Testis (tissue), 2 donors: ENCODE measurements at regions not wholly inside any gene's neighbourhood (a gene's known extent, or its start where the extent isn't known, plus 50 kb on each side); places are given as distances from the start of the nearest gene placed in this dataset.
A peak's percentile ranks its signal among the peaks of the same experiment; 100 is the strongest.

Experiments used
- DNase-seq: peaks from one replicate; pipeline ENCODE4 v3.0.0-alpha.2; 2019
- H3K27ac ChIP-seq, 2 donors: fragments of 200-600 bp; sonication (generic); one replicate each; pipeline ENCODE4 v1.5.1; 2019
- H3K27me3 ChIP-seq: fragments of 200-600 bp; sonication (generic); one replicate; pipeline ENCODE4 v1.5.1; 2019
- H3K36me3 ChIP-seq: fragments of 200-600 bp; sonication (generic); one replicate; pipeline ENCODE4 v1.5.1; 2017; ENCODE audit warnings: low read depth; ENCODE audit errors: missing control alignments
- H3K4me1 ChIP-seq: fragments of 200-600 bp; sonication (generic); one replicate; pipeline ENCODE4 v1.5.1; 2019
- H3K4me3 ChIP-seq, 2 donors: fragments of 200-600 bp; sonication (generic); one replicate each; pipeline ENCODE4 v1.5.1; 2017 to 2019
- H3K9me3 ChIP-seq: fragments of 200-600 bp; sonication (generic); one replicate; pipeline ENCODE4 v1.5.1; 2017
- POLR2A ChIP-seq: fragments of 450-650 bp; IDR thresholded peaks from one replicate; pipeline ENCODE4 v1.6.1; 2017; ENCODE audit warnings: antibody characterized with exemption, mild to moderate bottlenecking, moderate library complexity
- WGBS, 2 donors: methylation state at CpG; one replicate each; pipeline ENCODE4 v1.1.5; 2018; 5-methylcytosine and 5-hydroxymethylcytosine counted together
- intact Hi-C: fragments of 100-400 bp; cut with DNase I; formaldehyde crosslinking; loops from one replicate; pipeline ENCODE4 v1.15.1; 2023; ENCODE audit warnings: low total_unique reads
- TF ChIP-seq, protein P1 (sequence below), 3 experiments: fragments of 450-650 bp in 2 of 3; fragments of 200-600 bp in 1 of 3; sonication (generic) in 1 of 3; IDR thresholded peaks; one replicate each; pipeline ENCODE4 v1.5.1; 2016 to 2019; ENCODE audit warnings: antibody characterized with exemption in 3 of 3, mild to moderate bottlenecking in 2 of 3, moderate library complexity in 1 of 3

DNA sequence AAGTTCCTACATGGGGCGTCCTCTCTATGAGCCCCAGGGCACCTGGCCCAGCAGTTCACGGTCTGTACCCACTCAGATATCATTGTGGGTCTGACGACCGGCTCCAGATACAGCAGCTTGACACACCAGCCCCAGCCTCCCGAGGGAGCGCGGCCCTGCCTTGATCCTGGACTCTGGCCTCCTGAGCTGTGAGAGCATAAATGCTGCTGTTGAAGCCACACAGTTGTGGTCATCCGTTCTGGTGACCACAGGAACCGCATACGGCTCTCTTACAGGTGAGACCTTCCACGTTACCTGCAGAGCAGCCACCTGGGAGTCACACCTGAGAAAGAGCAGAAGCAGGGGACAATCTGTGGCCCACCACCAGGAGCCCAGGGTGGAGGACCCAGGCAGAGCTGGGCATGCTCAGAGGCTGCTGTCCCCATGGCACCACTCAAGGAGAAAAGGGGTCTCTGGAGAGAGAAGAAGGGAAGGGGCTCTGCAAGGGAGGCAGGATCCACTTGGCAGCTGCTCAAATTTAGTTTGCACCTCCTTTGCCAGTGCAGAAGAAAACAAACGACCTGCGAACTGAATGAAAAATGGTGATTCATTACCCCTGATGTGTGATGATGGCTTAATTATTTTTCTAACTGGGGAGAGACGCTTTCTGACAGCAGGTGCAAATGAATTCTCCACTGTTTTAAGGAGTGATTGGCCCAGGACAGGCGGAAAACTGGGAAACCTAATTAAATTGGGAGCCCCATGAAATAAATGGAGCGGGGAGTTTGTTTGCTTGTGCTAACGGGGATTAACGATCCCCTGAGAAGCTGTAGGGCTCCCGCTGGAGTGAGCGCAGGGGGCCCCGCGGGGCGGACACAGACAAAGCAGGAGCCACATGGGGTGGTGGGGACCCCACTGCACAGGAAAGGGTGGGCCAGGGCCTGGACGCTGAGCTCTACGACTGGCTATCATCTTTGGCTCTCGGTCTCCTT lies 208.9 kb downstream of the RBFOX3 start:
- no peak overlapping the region for H3K4me3 ChIP-seq
- no peak overlapping the region for H3K27ac ChIP-seq
- 69 to 73% methylated on average over 21 to 26 of the region's 26 CpGs for WGBS, 2 donors
- intact Hi-C loops, result no loop called here
- no peaks in the 10 kb centered on the region for H3K4me1 ChIP-seq
- no peaks in the 10 kb centered on the region for H3K27me3 ChIP-seq
- H3K9me3 ChIP-seq, result no peaks in the 10 kb centered on the region
- TF ChIP-seq, protein P1, sequence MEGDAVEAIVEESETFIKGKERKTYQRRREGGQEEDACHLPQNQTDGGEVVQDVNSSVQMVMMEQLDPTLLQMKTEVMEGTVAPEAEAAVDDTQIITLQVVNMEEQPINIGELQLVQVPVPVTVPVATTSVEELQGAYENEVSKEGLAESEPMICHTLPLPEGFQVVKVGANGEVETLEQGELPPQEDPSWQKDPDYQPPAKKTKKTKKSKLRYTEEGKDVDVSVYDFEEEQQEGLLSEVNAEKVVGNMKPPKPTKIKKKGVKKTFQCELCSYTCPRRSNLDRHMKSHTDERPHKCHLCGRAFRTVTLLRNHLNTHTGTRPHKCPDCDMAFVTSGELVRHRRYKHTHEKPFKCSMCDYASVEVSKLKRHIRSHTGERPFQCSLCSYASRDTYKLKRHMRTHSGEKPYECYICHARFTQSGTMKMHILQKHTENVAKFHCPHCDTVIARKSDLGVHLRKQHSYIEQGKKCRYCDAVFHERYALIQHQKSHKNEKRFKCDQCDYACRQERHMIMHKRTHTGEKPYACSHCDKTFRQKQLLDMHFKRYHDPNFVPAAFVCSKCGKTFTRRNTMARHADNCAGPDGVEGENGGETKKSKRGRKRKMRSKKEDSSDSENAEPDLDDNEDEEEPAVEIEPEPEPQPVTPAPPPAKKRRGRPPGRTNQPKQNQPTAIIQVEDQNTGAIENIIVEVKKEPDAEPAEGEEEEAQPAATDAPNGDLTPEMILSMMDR (IDR thresholded peaks at IDR 0.05), result no peak
- no peak for TF ChIP-seq POLR2A
- H3K36me3 ChIP-seq, result no peaks in the 10 kb centered on the region
- no peak for DNase-seq

DNA sequence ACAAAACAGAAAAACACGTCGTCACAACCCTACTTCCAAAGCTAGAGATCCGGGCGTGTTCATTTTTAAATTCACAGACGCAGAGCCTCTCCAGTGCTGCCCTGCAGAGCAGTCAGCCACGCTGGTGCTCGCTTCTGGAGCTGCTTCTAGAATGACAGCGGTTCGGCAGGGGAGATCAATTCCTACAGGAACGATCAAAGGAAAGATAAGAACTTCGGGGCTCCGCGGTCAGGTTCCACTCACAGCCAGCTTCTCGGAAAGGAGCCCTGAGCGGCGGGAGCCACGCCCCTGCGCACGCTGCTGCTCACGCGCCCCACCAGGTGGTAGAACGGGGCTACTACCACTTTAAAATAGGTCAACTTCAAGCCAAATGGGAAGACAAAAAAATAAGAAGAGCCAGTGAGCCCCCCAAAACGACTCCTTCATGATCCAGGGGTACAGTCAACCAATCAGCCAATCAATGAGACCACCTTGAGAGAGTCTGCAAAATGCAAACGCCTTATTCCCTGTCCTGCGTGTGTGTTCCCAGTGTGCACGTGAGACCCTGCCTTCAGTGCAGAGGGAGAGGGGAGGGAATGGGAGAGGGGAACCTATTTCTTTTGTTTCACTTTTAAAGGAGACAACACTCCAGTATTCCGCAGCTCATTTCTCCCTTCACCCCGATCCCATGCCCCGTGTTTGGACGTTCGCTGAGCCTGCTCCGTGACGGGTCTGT lies 209.7 kb downstream of the RBFOX3 start:
- no peak overlapping the region for H3K27ac ChIP-seq
- intact Hi-C loops, result no loop called here
- WGBS, 2 donors, result 13 to 15% methylated on average over 27 to 33 of the region's 33 CpGs

DNA sequence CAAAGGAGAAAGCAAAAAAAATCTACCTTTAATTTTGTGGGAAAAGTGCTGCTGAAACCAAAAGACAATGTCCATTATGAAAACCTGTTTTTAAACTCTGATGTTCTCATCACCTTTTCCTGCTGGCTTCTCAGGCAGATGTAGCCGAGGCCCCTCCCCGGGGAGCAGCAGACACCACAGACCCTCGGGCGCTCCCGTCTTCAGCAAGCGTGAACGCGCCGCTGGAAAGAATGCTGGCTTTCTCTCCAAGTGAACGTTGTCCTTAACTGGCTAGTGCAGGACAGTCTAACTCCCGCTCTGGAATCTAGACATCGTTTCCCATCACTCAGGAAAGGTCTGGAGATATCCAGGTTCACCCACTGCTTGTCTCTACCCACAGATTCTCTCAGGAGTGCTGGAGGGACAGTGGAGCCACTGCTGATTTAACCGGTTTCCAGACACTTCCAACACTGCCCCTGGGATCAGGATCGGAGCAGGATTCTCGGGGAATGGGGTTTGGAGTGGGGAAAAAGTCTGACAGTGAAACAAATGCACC lies 211.2 kb downstream of the RBFOX3 start:
- Histone ChIP-seq H3K27ac (no peak overlapping the region), H3K4me3 (no peak overlapping the region), H3K4me1 (no peaks in the 10 kb centered on the region), H3K27me3 (no peaks in the 10 kb centered on the region), H3K9me3 (no peaks in the 10 kb centered on the region), H3K36me3 (no peaks in the 10 kb centered on the region)
- intact Hi-C loops, result loop anchor here (10.0 kb wide), 1 partner anchor 305 kb away; no protein-coding TSS in a partner anchor
- 80 to 83% methylated on average over 12 to 15 of the region's 15 CpGs for WGBS, 2 donors
- TF ChIP-seq, protein P1 (IDR thresholded peaks at IDR 0.05), result no peak
- no peak for TF ChIP-seq POLR2A
- no peak for DNase-seq

More for the DNA sequence above, 209.7 kb downstream of the RBFOX3 start:
- Histone ChIP-seq H3K4me1 (no peaks in the 10 kb centered on the region), H3K4me3 (no peak overlapping the region), H3K27me3 (no peaks in the 10 kb centered on the region), H3K9me3 (no peaks in the 10 kb centered on the region), H3K36me3 (no peaks in the 10 kb centered on the region)
- TF ChIP-seq, protein P1 (IDR thresholded peaks at IDR 0.05), result peak; percentile 36 to 88 (median 82)
- TF ChIP-seq POLR2A, result no peak
- peak; percentile 81 for DNase-seq

DNA sequence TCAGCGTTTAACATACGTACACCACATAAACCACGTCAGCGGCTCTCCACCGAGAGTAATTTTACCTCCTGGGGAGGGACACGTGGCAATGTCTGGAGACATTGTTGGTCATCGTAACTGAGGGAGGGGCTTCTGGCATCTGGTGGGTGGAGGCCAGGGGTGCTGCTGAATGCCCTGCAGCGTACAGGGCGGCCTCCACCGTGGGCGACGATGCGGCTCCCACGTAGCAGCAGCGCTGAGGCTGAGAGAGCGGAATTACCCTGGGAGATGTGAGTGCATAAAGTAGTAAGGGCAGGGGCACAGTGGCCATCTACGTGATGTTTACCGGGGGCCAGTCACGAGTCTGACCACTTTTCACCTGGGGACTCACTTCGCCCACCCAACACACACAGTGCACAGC lies 212.4 kb downstream of the RBFOX3 start:
- TF ChIP-seq POLR2A, result no peak
- TF ChIP-seq, protein P1 (IDR thresholded peaks at IDR 0.05), result no peak
- no peak for DNase-seq
- Histone ChIP-seq H3K36me3 (no peaks in the 10 kb centered on the region), H3K9me3 (no peaks in the 10 kb centered on the region), H3K4me3 (no peak overlapping the region), H3K4me1 (no peaks in the 10 kb centered on the region), H3K27ac (no peak overlapping the region), H3K27me3 (no peaks in the 10 kb centered on the region)
- intact Hi-C loops, result loop anchor here (10.0 kb wide), 1 partner anchor 306 kb away; no protein-coding TSS in a partner anchor
- 82 to 89% methylated on average over 20 of the region's 20 CpGs for whole genome bisulfite sequencing, 2 donors
